ENCODE measurements at regions not wholly inside any gene's neighbourhood (a gene's known extent, or its start where the extent isn't known, plus 50 kb on each side); places are given as distances from the start of the nearest gene placed in this dataset.
A peak's percentile ranks its signal among the peaks of the same experiment; 100 is the strongest.

DNA sequence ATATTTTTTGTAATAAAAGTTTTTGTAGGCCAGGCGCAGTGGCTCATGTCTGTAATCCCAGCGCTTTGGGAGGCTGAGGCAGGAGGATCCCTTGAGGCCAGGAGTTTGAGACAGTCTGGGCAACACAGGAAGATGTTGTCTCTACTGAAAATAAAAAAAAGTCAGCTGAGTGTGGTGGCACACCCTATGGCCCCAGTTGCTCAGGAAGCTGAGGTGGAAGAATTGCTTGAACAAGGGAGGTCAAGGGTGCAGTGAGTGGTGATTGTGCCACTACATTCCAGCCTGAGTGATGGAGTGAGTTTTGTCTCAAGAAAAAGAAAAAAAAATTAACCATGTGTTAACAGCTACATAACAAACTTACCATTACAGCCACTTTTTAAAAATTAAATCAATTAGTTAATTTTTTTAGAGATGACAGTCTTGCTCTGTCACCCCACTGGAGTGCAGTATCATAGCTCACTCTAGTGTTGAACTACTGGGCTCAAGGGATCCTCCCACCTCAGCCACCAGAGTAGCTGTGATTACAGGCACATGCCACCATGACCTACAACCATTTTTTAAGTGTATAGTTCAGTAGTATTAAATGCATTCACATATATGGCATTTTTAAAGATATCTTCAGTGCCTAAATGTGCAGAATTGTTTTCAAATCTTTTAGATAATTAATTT lies 67.2 kb upstream of the ACYP2 start:
- no peak for DNase-seq (ENCODE audit: low read depth)
- TF ChIP-seq, protein P1, sequence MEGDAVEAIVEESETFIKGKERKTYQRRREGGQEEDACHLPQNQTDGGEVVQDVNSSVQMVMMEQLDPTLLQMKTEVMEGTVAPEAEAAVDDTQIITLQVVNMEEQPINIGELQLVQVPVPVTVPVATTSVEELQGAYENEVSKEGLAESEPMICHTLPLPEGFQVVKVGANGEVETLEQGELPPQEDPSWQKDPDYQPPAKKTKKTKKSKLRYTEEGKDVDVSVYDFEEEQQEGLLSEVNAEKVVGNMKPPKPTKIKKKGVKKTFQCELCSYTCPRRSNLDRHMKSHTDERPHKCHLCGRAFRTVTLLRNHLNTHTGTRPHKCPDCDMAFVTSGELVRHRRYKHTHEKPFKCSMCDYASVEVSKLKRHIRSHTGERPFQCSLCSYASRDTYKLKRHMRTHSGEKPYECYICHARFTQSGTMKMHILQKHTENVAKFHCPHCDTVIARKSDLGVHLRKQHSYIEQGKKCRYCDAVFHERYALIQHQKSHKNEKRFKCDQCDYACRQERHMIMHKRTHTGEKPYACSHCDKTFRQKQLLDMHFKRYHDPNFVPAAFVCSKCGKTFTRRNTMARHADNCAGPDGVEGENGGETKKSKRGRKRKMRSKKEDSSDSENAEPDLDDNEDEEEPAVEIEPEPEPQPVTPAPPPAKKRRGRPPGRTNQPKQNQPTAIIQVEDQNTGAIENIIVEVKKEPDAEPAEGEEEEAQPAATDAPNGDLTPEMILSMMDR (conservative IDR thresholded peaks at IDR 0.05; ENCODE audit: low read depth, low read length) = no peak
- no peak overlapping the region for H3K4me3 ChIP-seq (ENCODE audit: low read depth, low read length)

DNA sequence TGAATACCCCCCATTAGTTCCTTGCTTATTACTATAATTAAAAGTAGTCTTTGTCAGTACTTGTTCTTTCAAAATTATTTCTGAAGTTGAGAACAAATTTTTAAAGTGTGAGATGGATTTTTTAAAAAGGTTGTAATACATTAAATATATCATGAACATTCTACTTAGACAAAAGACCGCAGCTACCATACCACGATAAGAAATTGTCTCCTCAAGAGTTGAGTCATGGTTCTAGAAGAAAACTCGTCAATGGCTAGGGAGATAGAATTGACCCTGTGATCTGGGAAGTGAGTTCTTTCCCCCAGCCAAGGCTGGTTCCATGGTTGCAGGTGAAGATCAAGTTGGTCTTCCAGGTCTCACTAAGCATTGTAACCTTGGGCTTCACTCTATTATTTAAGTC lies 67.8 kb upstream of the ACYP2 start:
- DNase-seq (ENCODE audit: low read depth) = no peak
- TF ChIP-seq, protein P1 (conservative IDR thresholded peaks at IDR 0.05; ENCODE audit: low read depth, low read length) = no peak
- H3K4me3 ChIP-seq (ENCODE audit: low read depth, low read length) = no peak overlapping the region

DNA sequence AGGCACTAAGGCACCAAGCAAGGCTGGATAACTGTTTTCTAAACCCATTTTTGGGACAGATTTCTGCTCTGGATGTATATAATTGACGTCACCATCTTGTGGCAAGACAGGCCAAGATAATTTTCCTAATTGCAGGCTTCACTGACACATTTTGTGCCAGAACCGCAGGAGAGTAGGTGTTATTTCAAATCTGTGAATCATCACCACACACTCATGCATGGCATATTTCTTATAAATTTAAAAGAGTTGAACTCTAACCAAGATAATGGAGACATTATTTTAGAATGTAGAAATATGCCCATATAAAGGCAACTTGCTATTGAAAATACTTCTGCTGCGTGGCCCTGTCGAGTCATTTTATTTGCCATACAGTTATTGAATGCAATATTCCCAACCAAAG lies 68.3 kb upstream of the ACYP2 start:
- DNase-seq (ENCODE audit: low read depth) = no peak
- H3K4me3 ChIP-seq (ENCODE audit: low read depth, low read length) = no peak overlapping the region
- TF ChIP-seq, protein P1 (conservative IDR thresholded peaks at IDR 0.05; ENCODE audit: low read depth, low read length) = no peak

DNA sequence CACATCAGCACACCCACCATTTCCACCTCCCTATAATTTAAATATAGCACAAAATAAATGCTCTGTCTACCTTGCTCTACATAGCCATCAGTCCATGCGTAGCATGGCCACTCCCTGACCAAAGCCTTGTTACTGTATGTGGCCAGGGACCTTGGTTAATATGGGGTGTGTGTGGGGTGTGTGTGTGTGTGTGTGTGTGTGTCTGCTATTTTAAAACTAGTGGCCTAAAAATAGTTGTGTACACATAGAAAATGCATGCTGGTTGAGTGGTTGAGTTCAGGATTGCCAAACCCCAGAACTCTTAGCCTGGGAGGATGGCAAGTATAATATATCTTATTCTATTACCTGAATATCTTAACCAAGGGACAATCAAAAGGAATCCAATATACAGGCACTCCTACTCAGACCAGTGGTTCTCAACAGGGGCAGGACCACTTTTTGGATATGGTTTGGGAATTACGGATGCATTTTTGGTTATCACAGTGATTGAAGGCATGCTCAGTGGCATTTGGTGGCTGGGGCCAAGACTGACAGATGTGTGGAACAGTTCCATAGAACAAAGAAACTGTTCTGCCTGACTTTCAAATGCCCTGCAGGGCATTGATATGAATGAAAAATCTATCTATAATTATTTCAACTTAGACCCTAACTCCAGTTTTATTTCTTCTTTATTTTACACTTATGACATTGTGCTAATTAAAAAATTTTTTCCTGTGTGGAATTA lies 72.3 kb upstream of the PSME4 start:
- no peak for DNase-seq (ENCODE audit: low read depth)
- H3K4me3 ChIP-seq (ENCODE audit: low read depth, low read length) = no peak overlapping the region
- TF ChIP-seq, protein P1 (conservative IDR thresholded peaks at IDR 0.05; ENCODE audit: low read depth, low read length) = no peak

- TF ChIP-seq, protein P1 (conservative IDR thresholded peaks at IDR 0.05; ENCODE audit: low read depth, low read length) = no peak
- H3K4me3 ChIP-seq (ENCODE audit: low read depth, low read length) = no peak overlapping the region
- peak; percentile 51 for DNase-seq (ENCODE audit: low read depth)
These were observed 71.5 kb upstream of the PSME4 start for GRCh38 chr2:54042341-54042740.

- TF ChIP-seq, protein P1 (conservative IDR thresholded peaks at IDR 0.05; ENCODE audit: low read depth, low read length) = no peak
- DNase-seq (ENCODE audit: low read depth) = no peak
- H3K4me3 ChIP-seq (ENCODE audit: low read depth, low read length) = no peak overlapping the region
These were observed 70.3 kb upstream of the PSME4 start for GRCh38 chr2:54041135-54041534.

GRCh38 chr2:54040685-54041084 lies 69.9 kb upstream of the PSME4 start:
- DNase-seq (ENCODE audit: low read depth) = no peak
- TF ChIP-seq, protein P1 (conservative IDR thresholded peaks at IDR 0.05; ENCODE audit: low read depth, low read length) = no peak
- no peak overlapping the region for H3K4me3 ChIP-seq (ENCODE audit: low read depth, low read length)

Measured in choroid plexus epithelial cell (primary cell).